Hematopoietic multipotent progenitor cell treated with erythropoietin and hydrocortisone succinate and interleukin-3 and kit ligand, for 8 days (in vitro differentiated cells): ENCODE measurements at regions not wholly inside any gene's neighbourhood (a gene's known extent, or its start where the extent isn't known, plus 50 kb on each side); places are given as distances from the start of the nearest gene placed in this dataset.
"Not testable (repeated sequence)": the region's sequence is repeated elsewhere in the genome, so short reads cannot be mapped to it uniquely, and the experiment has no call there.

Experiments
- DNase-seq: peaks from one replicate; pipeline ENCODE4 v3.0.0-alpha.2; 2015

- no peak for DNase-seq
Measured at GRCh38 chr2:114274957-114275356, 167.5 kb upstream of the DPP10 start.

DNA sequence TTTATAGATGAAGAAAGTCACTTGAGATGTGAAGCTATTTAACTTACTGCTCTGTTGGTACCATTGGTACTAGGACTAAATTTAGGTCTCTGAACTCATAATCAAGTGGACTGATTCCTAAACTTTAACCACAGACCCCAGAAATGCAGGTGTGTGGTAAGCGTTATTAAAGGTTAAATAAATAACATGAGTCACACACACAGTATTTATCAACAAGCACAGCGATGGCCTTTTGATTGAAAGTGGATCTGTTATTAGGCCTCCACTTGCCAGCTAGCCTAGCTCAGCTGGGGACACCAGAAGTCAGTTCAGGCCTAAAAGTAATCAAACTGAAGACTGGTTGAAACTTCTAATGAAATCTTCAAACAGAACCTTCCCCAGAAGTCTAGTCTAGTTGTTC lies 161.3 kb upstream of the DPP10 start:
- DNase-seq, result no peak

DNA sequence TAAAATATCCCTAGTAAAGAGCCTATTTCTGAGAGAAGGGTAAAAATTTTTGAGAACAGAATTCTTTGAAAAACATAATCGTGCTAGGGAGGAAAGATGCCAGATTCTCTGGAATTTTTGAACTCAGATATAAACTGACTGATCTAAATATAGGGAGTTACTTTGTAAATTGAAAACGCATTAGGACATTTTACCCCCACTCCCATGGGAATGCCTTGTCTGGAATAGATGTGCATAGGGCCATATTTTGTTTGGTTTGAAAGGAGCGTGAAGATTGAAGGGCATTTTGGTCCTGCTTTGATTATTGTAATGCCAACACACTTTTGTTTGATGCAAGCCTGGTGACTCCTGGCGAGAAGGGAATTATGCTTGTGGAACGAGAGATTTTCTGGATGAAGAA lies 158.7 kb upstream of the DPP10 start:
- DNase-seq, result no peak

- DNase-seq, result no peak
Measured at GRCh38 chr2:114286438-114286837, 156.0 kb upstream of the DPP10 start.

DNA sequence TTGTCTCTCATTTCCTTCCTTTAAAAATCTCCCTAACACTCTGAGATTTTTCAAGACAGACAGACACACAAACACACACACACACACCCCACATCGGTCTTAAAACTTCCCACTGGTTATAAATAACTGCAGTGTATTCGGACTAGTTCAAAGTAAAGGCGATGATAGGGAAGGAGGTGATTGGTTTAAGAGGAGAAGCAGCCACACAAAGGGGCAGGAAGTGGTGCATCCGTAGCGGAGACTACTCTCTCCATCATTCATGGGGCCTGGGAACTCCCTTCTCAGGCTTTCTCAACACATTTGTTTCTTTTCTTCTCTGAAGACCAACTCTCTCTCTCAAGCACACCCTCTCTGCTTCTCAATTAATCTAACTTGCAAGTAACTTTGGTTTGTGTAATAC lies 149.1 kb upstream of the DPP10 start:
- DNase-seq, result no peak

DNA sequence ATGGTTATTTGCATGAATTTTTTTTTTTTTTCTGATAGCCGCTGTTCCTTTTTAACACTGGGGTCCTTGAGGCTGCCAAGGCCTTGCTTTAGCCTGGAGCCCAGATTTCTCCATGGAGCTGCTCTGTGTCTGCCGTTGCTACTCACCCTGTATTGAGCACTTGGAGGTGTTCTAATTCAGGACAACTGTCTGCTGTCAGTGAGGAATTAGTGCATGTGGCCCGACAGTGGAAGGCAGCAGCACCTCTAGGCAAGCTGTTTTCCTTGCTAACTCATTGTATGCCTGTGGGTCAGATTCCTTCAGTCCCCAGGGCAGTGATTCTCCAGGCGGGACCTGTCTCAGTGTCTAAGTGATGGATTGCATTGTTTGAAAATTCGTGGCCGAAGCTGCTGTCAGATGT lies 147.7 kb upstream of the DPP10 start:
- no peak for DNase-seq

GRCh38 chr2:114300351-114300750 lies 142.1 kb upstream of the DPP10 start:
- DNase-seq, result not testable (repeated sequence)

GRCh38 chr2:114316532-114317300 lies 125.7 kb upstream of the DPP10 start:
- DNase-seq, result no peak

DNA sequence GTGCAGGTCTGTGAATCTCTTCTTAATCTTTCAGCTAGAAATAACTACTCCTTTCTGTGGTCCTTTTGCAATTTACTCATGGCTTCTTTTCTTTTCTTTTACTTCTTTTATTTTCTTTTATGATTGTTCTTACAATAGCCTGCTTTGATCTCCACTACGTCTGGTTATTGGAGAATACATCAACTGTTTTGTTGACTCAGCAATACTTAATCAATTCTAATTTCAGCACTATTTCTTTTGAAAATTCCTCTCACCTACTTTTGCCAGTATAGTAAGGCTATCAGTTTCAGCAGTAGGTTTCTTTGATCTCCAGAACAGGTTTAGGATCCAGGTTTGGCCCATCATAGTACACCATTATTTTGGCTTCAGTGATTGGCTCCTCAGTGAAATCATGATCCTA lies 111.8 kb upstream of the DPP10 start:
- DNase-seq, result no peak

- DNase-seq, result no peak
Measured at GRCh38 chr2:114331934-114332333, 110.5 kb upstream of the DPP10 start.

GRCh38 chr2:114345246-114345645 lies 97.2 kb upstream of the DPP10 start:
- no peak for DNase-seq

GRCh38 chr2:114346658-114347057 lies 95.8 kb upstream of the DPP10 start:
- DNase-seq, result no peak

DNA sequence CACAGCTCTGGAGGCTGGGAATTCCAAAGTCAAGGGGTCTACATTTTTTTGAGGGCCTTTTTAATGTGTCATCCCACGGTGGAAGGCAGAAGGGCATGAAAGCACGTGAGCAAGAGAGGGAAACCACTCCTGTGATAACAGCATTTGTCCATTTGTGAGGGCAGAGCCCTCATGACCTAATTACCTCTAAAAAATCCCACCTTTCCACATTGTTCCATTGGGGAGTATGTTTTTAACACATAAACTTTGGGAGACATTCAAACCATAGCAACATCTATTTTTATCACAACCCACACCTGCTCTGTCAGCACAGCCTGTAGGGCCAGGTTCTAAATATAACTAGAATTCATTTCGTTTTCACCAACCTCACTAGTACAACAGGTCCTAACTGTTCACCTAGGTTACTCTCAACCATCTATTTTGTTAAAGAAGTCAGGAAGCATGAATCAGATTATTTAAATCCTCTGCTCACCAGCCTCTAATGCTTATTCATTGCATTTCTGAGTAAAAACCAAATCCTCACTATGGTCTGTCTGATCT lies 92.2 kb upstream of the DPP10 start:
- DNase-seq, result no peak

GRCh38 chr2:114352988-114353387 lies 89.5 kb upstream of the DPP10 start:
- no peak for DNase-seq

GRCh38 chr2:114354199-114354598 lies 88.2 kb upstream of the DPP10 start:
- no peak for DNase-seq

GRCh38 chr2:114368705-114369104 lies 73.7 kb upstream of the DPP10 start:
- no peak for DNase-seq

- DNase-seq, result not testable (repeated sequence)
Measured at GRCh38 chr2:114371721-114372120, 70.7 kb upstream of the DPP10 start.

GRCh38 chr2:114373591-114373990 lies 68.8 kb upstream of the DPP10 start:
- DNase-seq, result no peak

DNA sequence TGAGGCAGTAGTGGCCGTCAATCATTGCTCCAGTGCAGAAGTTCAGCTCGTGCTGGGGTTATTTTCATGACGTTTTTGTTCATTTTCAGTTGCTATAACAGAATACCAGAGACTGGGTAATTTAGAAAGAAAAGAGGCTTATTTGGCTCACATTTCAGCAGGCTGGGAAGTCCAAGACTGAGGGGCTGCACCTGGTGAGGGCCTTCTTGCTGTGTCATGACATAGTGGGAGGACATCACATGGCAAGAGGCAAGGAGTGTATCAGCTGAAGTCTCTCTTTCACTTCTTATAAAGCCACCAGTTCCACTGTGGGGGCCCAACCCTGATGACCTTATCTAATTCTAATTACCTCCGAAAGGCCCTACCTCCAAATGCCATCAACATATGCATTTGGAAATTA lies 58.0 kb upstream of the DPP10 start:
- DNase-seq, result no peak

- no peak for DNase-seq
Measured at GRCh38 chr2:114389021-114389420, 53.4 kb upstream of the DPP10 start.
